ENCODE measurements at regions not wholly inside any gene's neighbourhood (a gene's known extent, or its start where the extent isn't known, plus 50 kb on each side); places are given as distances from the start of the nearest gene placed in this dataset.

DNA sequence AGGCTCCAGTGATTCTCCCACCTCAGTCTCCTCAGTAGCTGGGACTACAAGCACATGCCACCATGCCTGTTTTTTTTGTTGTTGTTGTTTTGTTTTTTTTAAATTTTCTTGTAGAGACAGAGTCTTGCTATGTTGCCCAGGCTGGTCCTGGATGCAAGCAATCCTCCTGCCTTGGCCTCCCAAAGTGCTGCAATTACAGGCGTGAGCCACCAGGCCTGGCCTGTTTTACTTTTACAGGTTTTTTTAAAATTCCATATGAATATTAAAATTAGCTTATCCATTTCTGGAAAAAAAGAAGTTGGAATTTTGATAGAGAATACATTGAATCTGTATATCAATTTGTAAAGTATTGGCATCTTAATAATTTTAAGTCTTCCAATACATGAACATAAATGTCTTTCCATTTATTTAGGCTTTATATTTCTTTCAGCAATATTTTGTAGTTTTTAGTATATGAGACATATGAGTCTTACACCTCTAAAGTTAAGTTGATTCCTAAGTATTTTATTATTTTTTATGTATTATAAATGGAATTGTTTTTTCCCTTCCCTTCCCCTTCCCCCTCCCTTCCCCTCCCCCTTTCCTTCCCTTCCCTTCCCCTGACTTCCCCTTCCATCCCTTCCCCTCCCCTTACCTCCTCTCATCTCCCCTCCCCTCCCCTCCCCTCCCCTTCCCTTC, 323.5 kb upstream of the SALL1 start:
- DNase-seq (ENCODE audit: low read depth) = no peak

DNA sequence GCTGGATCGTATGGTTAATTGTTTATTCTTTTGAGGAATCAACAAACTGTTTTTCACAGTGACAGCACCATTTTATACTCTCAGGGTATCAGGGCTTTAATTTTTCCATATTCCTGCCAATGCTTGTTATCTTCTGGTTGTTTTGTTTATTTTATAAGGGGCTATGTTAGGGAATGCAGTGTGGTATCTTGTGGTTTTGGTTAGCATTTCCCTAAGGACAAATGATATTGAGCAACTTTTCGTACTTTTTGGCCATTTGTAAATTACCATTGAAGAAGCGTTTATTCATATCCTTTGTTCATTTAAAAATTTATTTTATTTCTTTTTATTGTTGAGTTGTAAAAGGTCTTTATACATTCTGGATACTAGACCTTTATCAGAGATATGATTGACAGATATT, 322.0 kb upstream of the SALL1 start:
- DNase-seq (ENCODE audit: low read depth) = no peak

DNA sequence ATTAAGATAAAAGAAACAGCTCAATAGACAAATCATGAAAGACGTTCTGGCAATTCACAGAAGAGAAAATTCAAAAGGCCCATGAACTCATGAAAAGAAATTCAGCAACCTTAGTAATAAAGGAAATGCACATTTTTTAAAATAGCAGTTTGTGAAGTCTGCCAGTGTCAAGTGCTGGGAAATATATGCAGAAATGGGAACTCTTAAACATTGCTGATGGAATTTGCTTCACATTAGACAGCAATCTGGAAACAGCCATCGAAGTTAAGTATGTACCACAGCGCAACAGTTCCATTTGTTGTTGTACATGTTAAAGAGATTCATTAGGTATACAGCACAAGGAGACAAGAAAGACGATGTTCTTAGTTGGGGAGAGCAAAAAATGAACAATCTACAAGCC, 319.4 kb upstream of the SALL1 start:
- DNase-seq (ENCODE audit: low read depth) = no peak

DNA sequence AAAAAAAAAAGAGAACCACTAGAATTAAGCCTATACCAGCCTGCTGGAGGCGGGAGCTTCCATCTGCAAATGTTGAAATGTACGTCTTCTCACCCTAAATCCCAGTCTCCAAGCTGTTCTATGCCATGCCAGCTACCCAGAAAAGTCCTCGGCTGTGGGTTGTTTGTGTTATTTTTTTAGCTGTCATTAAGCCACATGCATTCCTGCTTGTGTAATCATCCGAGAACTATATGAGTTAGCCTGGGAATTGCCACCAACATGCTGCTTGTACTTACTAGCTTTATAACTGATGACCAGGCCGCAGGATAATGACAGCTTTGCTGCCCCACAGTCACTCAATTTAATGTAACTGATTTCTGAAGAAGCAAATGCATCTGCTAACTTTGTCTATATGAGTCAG, 313.9 kb upstream of the SALL1 start:
- DNase-seq (ENCODE audit: low read depth) = peak; percentile 48

DNA sequence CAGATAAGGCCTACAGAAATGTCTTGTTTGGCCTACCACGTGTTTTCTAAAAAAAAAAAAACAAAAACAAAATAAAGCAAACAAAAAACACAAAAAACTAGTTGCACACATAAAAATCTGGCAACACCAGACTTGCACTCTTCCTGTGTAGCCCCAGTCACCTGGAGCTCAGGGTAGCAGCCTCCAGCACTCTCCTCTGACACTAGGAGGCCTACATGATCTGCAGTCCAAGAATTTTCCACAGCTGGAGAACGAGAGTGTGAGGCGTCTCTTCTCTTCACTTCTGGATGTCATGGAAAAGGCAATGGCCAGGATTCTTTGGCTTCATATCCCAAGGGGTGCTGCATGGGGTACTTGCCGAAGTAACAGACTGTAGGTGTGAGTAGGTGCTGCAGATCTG, 310.2 kb upstream of the SALL1 start:
- DNase-seq (ENCODE audit: low read depth) = no peak

DNA sequence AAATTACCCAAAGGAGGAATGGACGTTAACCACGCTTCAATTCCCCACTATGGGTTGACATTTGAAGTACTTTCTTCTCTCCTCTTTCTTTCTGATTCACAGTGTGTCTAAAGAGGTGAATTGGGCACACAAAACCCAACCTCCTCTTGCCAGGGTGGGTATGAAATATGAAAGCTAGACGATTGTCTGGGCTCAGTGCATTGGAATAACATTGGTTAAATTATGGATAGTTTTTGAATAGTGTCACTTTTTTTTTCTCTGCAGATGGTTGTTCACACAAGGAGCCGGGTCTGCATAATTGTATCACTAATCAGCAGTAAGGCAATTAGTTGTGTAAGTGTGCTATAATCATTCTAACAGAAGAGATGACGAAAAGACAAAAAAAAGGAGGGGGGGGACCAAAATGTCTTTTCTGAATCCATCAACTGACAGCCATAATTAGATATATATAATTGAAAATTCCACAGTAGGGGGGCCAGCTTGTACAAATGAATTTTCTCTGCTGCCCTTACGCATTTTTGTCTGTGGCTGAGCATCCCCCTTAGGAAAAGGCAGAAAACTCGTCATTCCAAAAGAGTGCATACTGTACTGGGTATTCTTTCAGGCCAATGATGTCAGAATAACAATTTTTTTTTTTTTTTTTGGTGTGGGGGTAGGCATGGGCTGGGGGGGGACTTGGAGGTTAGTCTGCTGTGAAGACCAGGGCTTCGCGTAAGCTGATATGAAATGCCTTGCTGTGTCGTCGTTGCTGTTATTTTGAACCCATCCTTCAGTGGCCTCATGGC, 307.5 kb upstream of the SALL1 start:
- no peak for DNase-seq (ENCODE audit: low read depth)

DNA sequence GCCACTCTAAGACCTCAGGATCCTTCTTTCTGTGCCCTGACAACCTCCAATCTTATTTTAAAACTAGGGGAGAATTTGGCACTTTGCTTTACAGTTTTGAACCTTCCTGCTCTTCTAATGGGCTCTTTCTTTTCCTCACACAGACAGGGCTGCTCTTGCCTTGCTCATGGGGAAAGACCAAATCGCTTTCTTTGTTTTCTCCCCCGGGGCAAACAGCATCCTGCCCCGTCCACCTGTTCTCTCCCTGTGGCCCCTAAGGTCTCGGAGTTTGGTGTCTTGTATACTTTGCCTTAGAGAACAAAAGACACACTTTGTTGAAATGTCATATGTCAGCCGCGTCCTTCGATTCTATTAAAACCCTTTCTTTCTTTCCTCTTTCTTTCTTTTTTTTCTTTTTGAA, 306.7 kb upstream of the SALL1 start:
- no peak for DNase-seq (ENCODE audit: low read depth)

DNA sequence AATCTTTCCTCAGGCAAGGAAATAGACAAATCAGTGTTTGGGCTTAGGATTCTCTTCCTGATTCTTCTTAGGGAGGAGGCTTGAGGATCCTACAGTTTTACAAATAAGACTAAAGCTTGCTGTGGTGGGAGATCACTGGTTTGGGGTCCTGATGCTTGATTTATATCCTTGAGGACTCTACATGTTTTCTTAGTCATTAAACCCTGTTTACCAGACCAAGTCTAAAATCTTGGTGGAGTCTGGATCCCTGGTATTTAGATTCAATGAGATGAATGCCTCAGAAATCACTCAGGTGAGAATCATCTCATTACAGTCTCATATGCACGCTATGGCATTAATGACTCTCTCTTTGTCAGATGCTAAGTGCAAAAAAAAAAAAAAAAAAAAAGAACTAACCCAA, 304.3 kb upstream of the SALL1 start:
- no peak for DNase-seq (ENCODE audit: low read depth)

DNA sequence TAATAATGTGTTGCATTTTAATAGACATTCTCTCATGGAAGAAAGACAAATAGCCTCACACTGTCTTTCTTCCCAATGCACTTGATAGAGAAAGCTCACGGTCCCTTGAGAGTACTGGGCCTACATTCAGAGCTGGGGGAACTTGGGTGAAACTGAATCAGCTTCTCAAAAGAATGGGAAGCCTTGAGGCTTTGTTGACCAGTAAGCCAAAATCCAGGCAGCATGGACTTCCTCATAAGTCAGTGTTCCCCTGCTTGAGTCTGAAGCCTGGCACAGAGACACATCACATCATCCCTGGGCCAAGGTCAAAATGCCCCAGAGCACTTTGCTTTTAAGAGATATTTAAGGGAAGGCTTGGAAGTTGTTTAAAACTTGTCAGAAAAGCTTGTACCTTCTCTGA, 302.2 kb upstream of the SALL1 start:
- no peak for DNase-seq (ENCODE audit: low read depth)

DNA sequence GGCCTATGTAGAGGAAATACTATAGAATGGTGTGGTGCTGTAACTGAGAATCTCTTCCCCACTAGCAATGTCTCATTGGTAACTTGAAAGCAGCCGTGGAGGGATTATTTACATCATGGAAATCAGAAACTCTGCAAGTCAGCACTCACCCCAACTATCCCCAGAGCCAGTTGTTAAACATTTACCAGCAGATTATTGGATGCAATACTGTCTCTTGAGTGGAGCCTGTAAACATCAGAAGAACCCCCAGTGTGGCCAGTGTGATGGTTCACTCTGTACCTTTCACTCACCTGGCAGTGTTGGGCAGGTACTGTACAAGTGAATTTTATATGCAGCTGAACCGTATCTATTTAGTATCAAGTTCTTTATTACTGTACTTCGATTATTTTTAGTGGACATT, 299.8 kb upstream of the SALL1 start:
- DNase-seq (ENCODE audit: low read depth) = no peak

DNA sequence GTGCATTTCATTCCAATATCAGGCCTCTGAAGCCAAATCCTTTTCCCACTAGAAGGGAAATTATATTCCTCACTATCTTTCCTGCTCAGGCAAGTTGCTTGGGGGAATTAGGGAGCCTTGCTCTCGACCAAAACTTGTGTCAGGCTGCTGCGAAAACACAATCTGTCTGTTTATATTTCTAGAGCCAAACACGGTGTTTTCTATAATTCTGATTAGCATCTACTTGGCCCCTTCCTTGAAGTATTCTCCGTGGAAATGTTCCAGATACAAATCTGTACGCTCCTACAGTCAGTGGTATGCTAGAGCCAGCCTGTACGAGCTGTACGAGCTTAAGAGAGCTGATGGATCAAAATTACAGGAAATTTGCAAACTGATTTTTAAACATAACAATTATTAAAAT, 299.3 kb upstream of the SALL1 start:
- no peak for DNase-seq (ENCODE audit: low read depth)

DNA sequence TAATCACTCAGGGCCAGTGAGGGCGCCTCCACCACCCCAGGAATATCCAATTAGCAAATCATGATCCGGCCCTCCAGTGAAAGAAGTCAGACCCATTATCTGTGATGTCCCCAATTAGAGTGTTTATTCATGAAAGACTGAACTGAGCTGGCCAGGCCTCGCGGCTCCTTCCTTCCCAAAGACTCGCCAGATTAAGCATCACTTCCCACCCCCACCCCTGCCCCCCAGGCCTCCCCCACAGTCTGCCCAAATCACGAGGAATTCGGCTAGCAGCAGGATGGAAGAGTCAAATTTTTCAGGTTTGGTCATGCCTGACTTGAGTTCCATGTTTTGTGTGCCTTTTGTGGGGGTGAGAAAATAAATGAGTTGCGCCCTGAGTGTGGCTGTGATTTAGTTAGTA, 298.4 kb upstream of the SALL1 start:
- DNase-seq (ENCODE audit: low read depth) = no peak

DNA sequence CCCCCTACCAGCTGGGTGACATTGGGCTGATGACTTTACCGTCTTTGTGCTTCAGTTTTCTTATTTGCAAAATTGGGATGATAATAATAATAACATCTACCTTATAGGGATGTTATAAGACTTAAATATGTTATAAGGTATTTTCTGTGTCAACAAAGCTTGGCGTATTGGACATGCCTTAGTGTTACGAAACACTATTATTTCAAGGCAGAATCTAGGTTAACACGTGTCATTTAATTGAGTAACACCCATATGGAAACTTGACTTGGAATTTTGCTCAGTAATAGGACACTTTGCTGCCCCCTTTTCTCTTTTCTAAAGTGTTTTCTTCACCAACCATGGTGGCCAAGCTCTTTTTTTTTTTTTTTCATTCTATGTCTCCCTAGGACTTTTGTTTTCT, 294.2 kb upstream of the SALL1 start:
- DNase-seq (ENCODE audit: low read depth) = no peak

DNA sequence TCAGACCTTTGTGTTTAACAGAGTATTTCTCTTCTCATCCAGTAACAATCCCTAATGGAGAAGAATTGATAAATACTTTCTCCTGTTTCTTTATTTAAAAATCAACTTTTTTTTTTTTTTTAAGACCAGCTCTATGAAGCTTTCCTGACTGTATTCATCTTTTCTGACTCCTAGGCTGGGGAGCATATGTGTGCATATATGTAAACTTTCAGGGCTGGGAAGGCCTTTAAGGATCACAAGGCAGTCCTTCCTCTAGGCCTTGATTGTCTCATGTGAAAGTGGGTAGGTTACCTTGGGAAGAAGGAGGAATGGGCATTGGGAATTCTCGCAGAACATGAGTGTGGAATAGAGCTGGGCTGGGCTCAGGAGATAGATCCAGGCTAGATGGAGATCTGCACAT, 292.9 kb upstream of the SALL1 start:
- DNase-seq (ENCODE audit: low read depth) = no peak

DNA sequence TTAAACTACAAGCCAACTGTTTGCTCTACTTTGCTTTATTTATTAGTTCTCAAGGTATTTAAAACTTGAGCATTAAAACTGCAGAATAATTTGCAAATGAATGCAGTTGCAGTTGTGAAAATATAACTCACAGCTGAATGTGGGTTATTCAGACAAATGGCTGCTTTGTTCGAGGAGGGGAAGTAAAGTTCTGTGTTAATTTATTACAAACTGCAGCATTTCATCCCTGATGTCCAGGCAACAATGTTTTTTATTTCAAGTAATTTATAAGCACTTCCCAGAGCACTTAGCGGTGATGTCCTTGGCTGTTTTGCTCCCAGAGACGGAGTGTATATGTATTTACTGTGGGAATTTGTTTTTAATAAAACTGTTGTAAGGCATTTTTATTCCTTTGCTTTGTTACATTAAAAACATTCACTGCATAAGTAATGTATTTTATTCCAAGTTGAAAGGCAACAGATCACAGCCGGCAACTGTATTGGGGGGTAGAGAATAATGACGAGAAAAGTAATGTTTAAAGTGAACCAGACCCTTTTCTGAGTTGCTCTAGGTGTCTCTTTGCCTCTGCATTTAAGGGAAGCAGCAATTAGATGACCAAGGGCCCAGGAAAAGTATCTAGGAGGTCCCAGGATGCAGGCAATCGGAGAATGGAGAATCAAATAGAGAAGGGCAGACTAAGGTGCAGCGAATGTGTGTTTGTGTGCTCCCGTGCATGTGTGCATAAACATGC, 291.2 kb upstream of the SALL1 start:
- DNase-seq (ENCODE audit: low read depth) = no peak

DNA sequence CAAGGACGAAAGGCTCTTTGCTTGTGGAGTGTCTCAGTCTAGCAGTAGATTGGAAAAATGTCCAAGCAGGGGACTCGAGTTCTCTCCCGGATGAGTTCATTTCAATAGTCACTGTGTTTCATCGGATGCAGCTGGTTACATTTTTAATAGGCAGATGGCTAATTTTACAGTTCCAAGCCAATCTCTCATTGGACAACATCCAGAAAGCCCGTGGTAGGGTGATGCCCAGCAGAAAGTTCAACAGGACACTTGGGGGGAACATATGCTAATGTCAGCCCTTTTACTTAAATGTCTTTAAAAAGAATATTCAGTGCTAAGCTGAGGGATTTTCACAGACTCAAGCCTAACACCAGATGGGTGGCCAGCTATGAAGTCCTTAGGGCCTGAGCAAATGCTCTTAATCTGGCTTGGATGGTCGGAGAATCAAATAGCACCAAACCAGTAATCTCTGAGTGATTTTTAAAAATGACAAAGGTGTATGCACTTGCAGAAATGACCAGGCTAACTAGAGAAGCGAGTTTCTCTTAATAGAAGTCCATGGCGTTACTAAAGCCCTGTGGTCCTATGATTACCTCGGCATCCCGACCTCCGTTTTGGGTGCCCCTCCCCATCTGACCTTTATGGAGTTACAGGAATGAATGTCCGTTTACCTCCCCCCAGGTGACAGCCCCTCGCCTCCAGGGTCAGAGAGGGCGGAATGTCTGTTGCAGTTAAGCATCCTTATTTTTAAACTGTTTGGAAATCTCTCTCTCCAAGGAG, 289.2 kb upstream of the SALL1 start:
- DNase-seq (ENCODE audit: low read depth) = peak; percentile 2

DNA sequence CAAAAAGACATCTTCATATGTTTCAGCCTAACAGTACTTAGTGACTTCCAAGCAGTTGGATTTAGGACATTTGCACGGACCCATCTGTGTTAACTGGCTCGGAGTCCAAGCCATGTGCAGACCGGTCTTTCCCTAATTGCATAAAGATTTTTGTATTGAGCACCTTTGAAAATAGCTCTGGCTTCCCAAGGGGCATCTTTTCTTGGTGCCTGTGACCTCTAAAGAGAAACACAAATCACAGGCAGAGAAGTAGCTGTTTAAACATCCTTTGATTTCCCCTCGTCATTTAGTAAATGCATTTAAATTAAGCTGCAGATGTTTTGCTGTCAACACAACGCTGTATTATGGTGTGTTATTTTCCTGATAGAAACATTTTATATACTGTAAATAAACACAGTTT, 288.2 kb upstream of the SALL1 start:
- DNase-seq (ENCODE audit: low read depth) = no peak

DNA sequence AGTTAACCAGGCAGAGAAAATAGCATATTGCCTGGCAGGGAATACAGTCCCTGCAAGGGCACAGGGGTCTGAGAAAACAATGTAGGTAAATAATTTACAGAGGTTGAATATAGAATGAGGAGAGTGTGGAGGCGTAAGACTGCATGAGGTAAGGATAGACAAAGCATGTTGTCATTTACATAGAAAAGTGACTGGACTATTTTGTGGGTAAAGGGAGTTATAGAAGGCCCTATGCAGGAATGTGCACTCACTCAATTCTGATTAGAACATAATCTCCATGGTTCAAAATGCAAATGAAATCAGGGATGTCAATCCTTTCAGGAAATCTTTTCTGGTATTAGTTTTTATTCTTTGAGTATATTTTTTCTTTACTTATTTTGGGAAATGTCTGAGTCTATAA, 285.7 kb upstream of the SALL1 start:
- no peak for DNase-seq (ENCODE audit: low read depth)

DNA sequence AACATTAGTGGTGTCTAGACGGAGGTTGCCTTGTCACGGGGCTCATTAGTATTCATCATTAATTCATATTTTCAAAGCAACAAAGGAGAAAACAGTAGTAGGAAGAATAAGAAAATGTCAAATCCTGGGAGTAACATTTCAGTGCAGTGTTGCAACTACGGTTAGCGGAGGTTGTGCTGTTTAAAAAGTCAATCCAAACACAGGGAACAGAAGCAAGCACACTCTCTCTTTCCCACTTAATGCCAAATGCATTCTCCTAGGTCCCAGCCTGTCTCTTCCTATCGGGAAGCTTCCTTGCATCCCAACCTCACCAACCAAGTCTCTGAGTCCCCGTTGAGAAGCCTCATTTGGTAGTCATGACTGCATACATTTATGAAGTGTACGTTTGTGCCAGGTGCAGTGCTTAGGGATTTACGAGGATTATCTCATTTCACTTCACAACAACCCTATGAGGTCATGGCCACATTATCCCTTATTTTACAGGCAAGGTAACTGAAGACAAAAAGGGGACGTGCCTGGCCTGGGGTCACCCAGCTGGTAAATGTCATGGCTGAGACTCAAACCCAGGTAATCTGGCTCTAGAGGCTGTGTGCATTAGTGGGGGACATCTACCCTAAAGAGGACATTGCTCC, 283.6 kb upstream of the SALL1 start:
- DNase-seq (ENCODE audit: low read depth) = no peak

DNA sequence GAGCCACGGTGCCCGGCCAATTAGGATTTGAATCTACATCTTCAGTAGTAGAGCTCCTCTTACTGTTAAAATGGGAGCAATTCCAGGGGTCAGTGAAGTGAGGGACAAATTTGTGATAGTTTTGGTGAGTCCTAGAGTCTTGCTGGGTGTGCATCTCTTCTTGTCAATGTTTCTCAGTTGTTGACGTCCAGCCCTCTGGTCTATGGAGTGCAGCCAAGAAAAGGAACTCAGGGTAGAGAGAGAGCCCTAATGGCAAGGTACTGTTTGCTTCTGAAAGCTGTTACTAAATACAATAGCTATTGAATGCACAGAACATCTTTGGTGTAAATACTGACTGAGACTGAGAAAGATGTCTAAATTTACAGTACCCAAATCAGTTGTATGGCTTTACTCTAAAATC, 282.5 kb upstream of the SALL1 start:
- no peak for DNase-seq (ENCODE audit: low read depth)

DNA sequence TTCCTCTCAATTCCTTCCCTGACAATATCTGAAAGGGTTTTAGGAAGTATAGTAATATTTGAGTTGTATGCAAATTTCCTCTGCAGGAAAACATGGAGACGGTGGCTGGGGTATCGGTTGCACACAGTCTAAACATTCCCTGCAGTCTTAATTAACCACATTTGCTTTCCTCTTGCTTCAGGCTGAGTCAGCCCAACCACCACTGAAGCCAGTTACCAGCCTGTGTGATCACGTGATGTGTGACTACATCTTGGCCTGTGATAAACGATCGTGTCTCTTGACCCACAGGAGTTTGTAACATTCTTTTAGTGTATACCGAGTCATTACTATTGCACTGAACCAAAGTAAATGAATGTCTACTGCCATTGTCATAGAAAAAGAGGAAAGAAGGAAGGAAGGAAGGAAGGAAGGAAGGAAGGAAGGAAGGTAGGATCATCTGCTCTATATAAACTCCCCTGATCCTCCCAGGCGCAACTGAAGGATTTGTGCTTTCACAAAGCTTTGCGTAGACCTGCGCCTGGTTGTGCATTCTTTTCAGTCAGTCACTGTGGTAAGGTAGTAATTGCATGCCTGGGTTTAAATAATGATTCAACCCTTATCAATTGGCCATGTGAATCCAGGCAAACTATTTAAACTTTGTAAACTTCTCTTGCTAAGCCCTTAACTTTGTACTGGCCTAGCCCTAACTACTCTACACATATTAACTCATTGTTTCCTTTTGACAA, 280.6 kb upstream of the SALL1 start:
- peak; percentile 95 for DNase-seq (ENCODE audit: low read depth)

Measured in GM04504 (cell line).